ENCODE measurements at regions not wholly inside any gene's neighbourhood (a gene's known extent, or its start where the extent isn't known, plus 50 kb on each side); places are given as distances from the start of the nearest gene placed in this dataset.
"Not testable (repeated sequence)": the region's sequence is repeated elsewhere in the genome, so short reads cannot be mapped to it uniquely, and the experiment has no call there.

DNA sequence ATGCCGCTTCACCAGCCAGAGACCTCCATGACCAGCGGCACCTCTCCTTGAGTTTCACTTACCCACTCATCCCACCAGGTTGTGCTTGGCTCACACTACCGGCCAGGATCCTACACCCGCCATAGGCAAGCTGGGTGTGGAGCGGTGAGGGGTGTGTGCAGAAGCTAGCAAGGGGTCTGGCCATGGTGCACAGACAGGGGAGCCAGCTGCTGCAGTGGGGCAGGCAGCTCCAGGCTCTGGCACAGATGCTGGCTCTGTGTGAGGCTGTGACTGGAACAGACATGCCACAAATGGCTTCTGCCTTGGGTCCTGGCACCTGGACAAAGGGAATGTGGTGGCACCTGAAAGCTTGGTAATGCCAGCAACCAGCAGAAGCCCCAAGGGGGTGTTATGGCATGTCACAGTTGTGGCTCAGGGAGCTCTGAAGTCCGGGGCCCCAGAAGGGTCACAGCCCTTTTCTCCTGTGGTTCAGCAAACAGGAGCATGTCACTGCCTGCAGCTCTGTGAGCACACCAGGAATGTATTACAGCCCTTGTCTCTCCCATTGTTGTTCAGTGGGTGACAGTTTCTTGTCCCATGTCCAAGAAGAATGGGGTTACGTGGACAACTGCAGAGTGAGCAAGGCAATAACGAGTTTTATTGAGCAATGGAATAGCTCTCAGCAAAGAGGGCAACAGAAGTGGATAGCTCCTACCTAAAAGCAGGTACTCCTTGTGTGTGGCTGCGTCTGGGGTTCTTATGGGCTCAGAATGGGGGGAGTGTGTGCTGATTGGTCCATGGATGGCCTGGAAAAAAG is 2791.0 kb upstream of the PCDH20 start:
- DNase-seq (ENCODE audit: low read depth), result no peak

DNA sequence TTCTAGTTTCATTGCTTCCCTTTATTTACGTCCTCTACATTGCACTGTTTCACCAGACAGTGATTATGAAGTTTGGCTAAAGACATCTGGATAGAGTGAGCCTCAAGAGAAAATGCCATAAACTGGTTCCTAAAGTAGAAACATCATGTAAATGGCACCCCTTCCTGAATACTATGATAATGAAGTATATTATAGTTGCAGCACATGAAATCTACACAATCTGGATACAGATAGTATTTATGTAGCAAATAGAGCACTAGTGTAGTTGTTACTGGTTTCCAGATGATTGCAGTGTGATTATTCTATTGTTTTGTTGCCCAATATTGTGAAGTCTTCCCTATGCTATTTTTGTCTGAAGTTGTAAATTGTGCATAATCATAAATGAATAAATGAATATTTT is 2786.9 kb upstream of the PCDH20 start:
- DNase-seq (ENCODE audit: low read depth), result no peak

DNA sequence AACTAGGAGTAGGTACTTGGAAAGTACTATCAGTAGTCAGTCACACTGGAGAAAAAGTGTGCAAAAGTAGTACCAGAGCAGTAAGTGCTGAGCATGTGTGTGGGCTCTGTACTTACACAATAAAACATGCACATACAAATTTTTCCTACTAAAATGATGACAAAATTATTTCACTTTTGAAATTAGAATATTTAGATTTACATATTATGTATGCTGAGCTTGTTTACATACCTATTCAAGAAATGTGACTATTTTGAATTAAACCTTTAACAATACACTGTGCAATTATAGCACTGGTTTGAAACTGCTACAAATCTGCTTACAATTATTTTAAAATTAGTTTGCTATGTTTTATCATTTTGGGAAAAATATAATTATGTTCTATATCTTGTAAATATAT is 2781.6 kb upstream of the PCDH20 start:
- DNase-seq (ENCODE audit: low read depth), result no peak

DNA sequence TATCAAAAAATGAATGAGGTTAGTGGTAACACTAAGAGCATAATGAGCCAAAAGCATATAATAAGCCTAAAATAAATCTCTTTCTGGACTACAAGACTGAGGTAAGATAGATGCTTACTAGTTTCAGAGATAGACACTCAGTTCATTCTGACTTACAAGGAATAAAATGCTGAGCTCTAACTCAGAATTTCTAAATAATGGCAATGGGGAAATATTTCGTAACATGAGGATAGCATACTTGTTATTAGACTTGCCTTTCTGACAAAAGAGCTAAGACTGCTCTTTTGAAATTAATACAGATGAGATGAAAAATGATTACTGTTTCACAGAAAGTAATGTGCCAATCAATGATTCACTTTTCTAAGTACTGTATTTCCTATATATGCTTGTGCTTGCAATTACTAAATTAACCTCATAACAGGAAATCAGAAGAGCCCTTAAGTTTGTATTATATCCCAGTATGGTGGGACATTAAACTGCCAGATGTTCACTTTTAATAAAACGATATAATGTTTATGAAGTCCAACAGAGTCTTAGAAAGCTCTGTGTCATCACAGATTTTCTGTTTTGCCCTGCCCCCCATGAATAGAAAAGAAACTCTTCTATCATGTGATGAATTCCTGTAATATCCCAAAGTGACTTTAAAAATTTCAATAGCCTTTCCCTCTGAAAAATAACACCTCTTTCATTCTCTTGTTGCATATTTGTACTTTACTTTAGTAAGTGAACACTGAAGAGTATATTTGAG is 2771.0 kb upstream of the PCDH20 start:
- no peak for DNase-seq (ENCODE audit: low read depth)

- DNase-seq (ENCODE audit: low read depth), result no peak
These were observed 2770.4 kb upstream of the PCDH20 start for GRCh38 chr13:64186071-64186470.

DNA sequence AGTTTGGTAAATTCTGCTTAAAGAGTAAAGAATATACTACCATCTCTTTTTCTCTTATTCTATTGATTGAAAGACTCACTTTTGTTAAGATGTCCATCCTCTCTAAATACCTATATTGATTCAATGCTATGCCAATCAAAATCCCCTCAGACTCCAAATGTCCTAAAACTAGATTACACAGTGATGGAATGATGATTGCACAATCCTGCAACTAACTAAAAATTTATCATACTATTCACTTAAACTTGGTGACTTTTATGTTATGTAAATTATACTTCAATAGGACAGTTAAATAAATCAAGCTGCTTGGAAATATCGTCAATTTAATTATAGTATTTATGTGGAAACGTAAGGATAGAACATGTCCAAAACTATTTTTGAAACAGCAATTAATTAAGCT is 2765.1 kb upstream of the PCDH20 start:
- DNase-seq (ENCODE audit: low read depth), result no peak

DNA sequence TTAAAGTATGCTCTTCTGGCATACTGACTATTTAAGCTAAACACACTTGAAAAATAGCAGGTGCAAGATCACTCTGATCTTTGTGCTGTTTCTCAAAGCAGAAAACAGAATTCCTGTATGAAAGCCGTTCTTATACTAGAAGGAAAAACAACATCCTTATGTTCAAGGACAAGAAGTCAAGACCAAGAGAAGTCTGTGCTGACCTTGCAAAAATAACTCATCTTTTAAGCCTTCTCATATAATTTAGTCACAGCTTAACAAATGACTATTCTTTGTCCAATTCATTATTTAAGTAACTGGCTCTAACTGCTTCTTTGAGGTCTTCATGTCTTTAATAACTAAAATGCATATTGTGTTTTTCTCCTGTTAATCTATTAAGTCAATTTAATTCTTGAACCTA is 2750.2 kb upstream of the PCDH20 start:
- no peak for DNase-seq (ENCODE audit: low read depth)

GRCh38 chr13:64164435-64164834 is 2748.8 kb upstream of the PCDH20 start:
- no peak for DNase-seq (ENCODE audit: low read depth)

- no peak for DNase-seq (ENCODE audit: low read depth)
These were observed 2744.8 kb upstream of the PCDH20 start for GRCh38 chr13:64160479-64160878.

DNA sequence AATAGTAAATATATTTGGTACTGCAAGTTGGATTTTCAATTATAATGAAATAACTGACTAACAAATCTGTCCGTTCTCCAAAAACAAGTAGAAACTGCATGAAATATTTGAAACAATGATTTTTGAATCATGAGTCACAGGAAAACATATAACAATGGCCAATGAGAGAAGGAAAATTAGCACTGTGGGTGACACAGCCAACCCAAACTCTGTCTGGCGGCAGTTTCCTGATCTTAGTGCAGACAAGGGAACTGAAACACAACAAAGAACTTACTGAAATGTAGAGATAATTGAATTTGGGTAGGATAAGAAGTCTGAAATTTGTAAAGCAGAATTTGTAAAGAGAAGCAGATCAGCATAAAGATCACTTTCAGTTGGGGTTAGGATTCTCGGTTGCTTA is 2743.3 kb upstream of the PCDH20 start:
- DNase-seq (ENCODE audit: low read depth), result no peak

DNA sequence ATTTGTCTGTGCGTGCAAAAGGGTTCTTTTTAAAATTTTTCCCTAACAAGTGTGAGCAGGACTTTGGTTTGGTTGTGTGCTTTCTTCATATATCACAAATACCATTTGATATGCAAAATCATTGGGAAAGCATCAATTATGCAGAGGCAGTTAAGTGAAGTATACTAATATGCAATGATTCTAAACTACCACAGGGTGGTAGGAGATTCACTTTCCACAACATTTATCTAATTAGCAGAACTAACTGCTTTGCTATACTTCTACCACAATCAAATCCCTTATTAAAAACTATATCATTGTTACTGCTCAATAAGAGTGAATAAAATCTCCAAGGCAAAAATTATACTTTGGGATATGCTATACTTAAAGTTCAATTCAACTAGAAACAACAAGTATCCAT is 2738.9 kb upstream of the PCDH20 start:
- DNase-seq (ENCODE audit: low read depth), result no peak

DNA sequence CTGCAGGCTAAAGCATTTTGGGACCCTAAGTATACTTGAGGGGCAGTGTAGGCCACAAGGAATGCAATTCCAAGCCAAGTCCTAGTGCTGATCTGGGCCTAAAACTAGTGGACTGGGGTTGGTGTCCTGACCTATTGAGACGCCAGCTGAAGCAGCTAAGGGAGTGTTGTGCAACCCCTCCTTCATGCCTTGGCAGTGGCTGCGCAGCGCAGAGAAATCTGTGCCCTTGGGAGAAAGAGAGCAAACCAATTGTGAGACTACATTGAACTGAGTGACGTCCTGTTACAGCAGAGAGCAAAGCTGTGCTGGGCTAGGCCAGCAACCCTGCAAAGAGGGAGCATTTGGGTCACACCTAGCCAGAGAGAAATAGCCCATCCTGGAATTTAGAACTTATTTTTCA is 2715.0 kb upstream of the PCDH20 start:
- no peak for DNase-seq (ENCODE audit: low read depth)

GRCh38 chr13:64130171-64130570 is 2714.5 kb upstream of the PCDH20 start:
- DNase-seq (ENCODE audit: low read depth), result no peak

DNA sequence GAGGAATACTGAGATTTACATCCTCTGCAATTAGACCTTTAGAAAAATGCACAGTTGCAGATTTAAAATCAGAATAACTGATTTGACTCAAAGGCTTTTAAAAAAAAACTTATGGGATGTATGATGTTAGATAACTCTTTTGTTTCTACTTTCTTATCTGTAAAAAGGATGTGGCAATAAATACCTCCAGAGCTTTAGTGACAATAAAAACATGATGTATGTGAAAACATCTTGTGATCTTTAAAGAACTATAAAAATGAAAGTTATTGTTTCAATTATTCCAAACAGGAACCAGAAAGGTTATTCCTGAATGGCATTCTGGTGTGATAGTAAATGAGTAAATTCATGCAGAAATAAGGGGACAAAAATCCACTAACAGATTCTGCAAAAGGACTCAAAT is 2712.2 kb upstream of the PCDH20 start:
- DNase-seq (ENCODE audit: low read depth), result no peak

- no peak for DNase-seq (ENCODE audit: low read depth)
These were observed 2711.5 kb upstream of the PCDH20 start for GRCh38 chr13:64127192-64127591.

DNA sequence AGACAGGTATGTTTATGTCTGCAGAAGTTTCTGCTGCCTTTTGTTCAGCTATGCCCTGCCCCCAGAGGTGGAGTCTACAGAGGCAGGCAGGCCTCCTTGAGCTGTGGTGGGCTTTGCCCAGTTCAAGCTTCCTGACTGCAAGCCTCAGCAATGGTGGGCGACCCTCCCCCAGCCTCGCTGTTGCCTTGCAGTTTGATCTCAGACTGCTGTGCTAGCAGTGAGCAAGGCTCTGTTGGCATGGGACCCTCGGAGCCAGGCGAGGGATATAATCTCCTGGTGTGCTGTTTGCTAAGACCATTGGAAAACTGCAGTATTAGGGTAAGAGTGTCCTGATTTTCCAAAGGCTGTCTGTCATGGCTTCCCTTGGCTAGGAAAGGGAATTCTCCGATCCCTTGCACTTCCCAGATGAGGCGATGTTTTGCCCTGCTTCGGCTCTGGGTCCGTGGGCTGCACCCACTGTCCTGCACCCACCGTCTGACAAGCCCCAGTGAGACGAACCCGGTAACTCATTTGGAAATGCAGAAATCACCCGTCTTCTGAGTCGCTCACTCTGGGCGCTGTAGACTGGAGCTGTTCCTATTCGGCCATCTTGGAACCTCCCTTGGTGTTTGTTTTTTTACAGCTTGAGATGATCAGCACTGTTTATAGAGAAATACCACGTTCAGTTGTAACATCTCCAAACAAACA is 2705.5 kb upstream of the PCDH20 start:
- DNase-seq (ENCODE audit: low read depth), result not testable (repeated sequence)

DNA sequence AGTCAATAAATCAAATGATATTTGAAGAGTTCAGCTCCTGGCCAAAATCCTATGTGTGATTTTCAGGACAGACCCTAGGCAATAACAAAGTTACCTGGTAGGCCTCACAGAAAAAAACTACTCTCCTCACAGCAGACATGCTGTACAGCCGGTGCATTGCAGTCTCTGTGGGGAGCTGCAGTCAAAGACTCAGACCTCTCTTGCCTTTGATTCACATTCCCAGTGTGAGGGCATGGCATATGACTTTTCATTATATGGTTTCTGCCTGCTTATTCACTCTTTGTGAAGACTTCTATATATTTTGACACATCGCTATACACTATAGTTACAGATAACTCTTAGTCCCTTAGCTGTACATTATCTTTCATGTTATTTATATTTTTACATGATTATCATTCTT is 2684.3 kb upstream of the PCDH20 start:
- no peak for DNase-seq (ENCODE audit: low read depth)

- no peak for DNase-seq (ENCODE audit: low read depth)
These were observed 2674.7 kb upstream of the PCDH20 start for GRCh38 chr13:64090311-64090710.

DNA sequence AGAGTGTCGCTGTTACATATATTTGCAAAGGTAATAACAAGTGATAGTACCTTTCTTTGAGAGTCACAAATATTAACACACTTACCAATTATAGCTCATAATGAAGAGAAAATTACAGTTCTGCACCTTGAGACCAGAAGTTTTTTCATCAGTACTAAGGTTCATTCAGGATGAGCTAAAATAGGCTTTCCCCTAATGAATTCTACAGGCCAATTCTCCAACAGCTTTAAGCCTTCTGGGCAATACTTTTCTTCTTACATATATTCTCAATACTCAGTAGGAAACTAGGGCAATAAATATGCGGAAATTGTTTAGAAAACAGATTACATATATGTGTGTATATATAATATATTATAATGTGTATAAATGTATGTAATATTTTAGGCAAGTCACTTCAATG is 2672.8 kb upstream of the PCDH20 start:
- no peak for DNase-seq (ENCODE audit: low read depth)

DNA sequence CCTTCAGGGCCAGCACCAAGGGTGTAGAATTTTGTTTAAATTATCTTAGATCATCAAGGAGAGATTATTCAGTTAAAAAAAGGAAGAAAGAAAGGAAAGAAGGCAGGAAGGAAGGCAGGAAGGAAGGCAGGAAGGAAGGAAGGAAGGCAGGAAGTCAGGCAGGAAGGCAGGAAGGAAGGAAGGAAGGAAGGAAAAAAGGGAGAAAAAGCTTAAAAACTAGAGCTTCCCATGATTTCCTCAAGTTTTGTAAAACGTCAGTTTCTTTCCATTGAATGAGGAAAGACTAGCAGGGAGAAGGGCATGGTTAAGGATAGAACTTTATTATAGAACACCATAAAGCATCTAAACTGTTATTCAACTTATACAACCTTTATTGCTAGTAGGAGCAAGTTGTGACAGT is 2672.0 kb upstream of the PCDH20 start:
- no peak for DNase-seq (ENCODE audit: low read depth)

DNA sequence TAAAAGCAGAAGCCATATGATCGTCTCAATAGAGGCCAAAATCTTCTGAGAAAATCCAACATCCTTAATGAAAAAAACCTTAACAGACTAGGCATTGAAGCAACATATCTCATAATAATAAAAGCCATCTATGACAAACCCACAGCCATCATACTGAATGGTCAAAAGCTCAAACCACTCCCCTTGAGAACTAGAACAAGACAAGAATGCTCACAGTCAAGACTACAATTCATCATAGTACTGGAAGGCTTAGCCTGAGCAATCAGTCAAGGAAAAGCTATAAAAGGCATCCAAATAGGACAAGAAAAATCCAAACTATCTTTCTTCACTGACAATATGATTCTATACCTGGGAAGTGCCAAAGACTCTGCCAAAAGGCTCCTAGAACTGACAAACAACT is 2668.2 kb upstream of the PCDH20 start:
- DNase-seq (ENCODE audit: low read depth), result no peak

GRCh38 chr13:64083396-64083795 is 2667.7 kb upstream of the PCDH20 start:
- no peak for DNase-seq (ENCODE audit: low read depth)

DNA sequence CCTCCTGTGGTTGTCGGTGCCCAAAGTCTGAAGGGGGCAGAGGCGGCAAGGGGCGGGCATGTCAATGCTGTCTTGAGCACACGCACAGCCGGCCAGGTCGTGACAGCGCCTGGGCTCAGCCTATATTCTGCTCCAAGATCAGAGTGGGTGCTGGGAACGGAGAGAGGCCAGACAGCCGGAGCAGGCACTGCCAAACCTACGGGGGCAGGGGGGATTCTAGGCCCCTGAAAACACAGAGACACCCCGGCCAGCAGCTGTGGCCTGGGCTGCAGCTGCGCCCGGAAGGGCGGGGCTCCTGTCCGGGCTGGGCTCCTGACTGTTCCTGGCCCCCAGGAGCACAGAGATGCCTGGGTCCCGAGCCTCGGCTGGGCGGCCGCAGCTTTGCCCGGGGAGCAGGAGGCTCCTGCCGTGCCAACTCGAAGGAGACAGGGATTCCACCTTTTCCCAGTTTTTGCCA is 2662.9 kb upstream of the PCDH20 start:
- DNase-seq (ENCODE audit: low read depth), result no peak

Data from Daoy (cell line).